Fibroblast of skin of scalp (primary cell): ENCODE measurements at regions not wholly inside any gene's neighbourhood (a gene's known extent, or its start where the extent isn't known, plus 50 kb on each side); places are given as distances from the start of the nearest gene placed in this dataset.
A peak's percentile ranks its signal among the peaks of the same experiment; 100 is the strongest.

Experiments used
- DNase-seq: peaks from one replicate; pipeline ENCODE4 v3.0.0-alpha.2; 2013

- peak; percentile 88 for DNase-seq
These were observed 49.8 kb upstream of the BAHCC1 start for GRCh38 chr17:81345228-81346089.
